ENCODE measurements at regions not wholly inside any gene's neighbourhood (a gene's known extent, or its start where the extent isn't known, plus 50 kb on each side); places are given as distances from the start of the nearest gene placed in this dataset.

GRCh38 chr1:218809625-218810024, 364.1 kb upstream of the LYPLAL1 start:
- DNase-seq (ENCODE audit: low read depth in 2 of 2, low spot score in 1 of 2): no peak

- no peak for DNase-seq (ENCODE audit: low read depth in 2 of 2, low spot score in 1 of 2)
Measured at GRCh38 chr1:218810306-218810705, 363.4 kb upstream of the LYPLAL1 start.

GRCh38 chr1:218811497-218811896, 362.2 kb upstream of the LYPLAL1 start:
- no peak for DNase-seq (ENCODE audit: low read depth in 2 of 2, low spot score in 1 of 2)

- no peak for DNase-seq (ENCODE audit: low read depth in 2 of 2, low spot score in 1 of 2)
Measured at GRCh38 chr1:218812360-218812759, 361.3 kb upstream of the LYPLAL1 start.

- no peak for DNase-seq (ENCODE audit: low read depth in 2 of 2, low spot score in 1 of 2)
Measured at GRCh38 chr1:218813237-218813636, 360.4 kb upstream of the LYPLAL1 start.

GRCh38 chr1:218815076-218815475, 358.6 kb upstream of the LYPLAL1 start:
- no peak for DNase-seq (ENCODE audit: low read depth in 2 of 2, low spot score in 1 of 2)

GRCh38 chr1:218817071-218817470, 356.6 kb upstream of the LYPLAL1 start:
- no peak for DNase-seq (ENCODE audit: low read depth in 2 of 2, low spot score in 1 of 2)

GRCh38 chr1:218817691-218818465, 355.8 kb upstream of the LYPLAL1 start:
- DNase-seq (ENCODE audit: low read depth in 2 of 2, low spot score in 1 of 2): no peak

- DNase-seq (ENCODE audit: low read depth in 2 of 2, low spot score in 1 of 2): no peak
Measured at GRCh38 chr1:218823291-218823900, 350.3 kb upstream of the LYPLAL1 start.

- no peak for DNase-seq (ENCODE audit: low read depth in 2 of 2, low spot score in 1 of 2)
Measured at GRCh38 chr1:218827486-218827885, 346.2 kb upstream of the LYPLAL1 start.

- DNase-seq (ENCODE audit: low read depth in 2 of 2, low spot score in 1 of 2): no peak
Measured at GRCh38 chr1:218828125-218828650, 345.5 kb upstream of the LYPLAL1 start.

- no peak for DNase-seq (ENCODE audit: low read depth in 2 of 2, low spot score in 1 of 2)
Measured at GRCh38 chr1:218829097-218829496, 344.6 kb upstream of the LYPLAL1 start.

- DNase-seq (ENCODE audit: low read depth in 2 of 2, low spot score in 1 of 2): no peak
Measured at GRCh38 chr1:218835609-218836008, 338.1 kb upstream of the LYPLAL1 start.

- DNase-seq (ENCODE audit: low read depth in 2 of 2, low spot score in 1 of 2): no peak
Measured at GRCh38 chr1:218836264-218836663, 337.4 kb upstream of the LYPLAL1 start.

GRCh38 chr1:218837051-218837450, 336.6 kb upstream of the LYPLAL1 start:
- no peak for DNase-seq (ENCODE audit: low read depth in 2 of 2, low spot score in 1 of 2)

GRCh38 chr1:218845589-218845988, 328.1 kb upstream of the LYPLAL1 start:
- DNase-seq (ENCODE audit: low read depth in 2 of 2, low spot score in 1 of 2): no peak

- no peak for DNase-seq (ENCODE audit: low read depth in 2 of 2, low spot score in 1 of 2)
Measured at GRCh38 chr1:218846181-218846580, 327.5 kb upstream of the LYPLAL1 start.

GRCh38 chr1:218847089-218847768, 326.4 kb upstream of the LYPLAL1 start:
- DNase-seq (ENCODE audit: low read depth in 2 of 2, low spot score in 1 of 2): no peak

- no peak for DNase-seq (ENCODE audit: low read depth in 2 of 2, low spot score in 1 of 2)
Measured at GRCh38 chr1:218848009-218848408, 325.7 kb upstream of the LYPLAL1 start.

GRCh38 chr1:218850367-218850766, 323.3 kb upstream of the LYPLAL1 start:
- no peak for DNase-seq (ENCODE audit: low read depth in 2 of 2, low spot score in 1 of 2)

GRCh38 chr1:218851586-218851985, 322.1 kb upstream of the LYPLAL1 start:
- DNase-seq (ENCODE audit: low read depth in 2 of 2, low spot score in 1 of 2): no peak

- no peak for DNase-seq (ENCODE audit: low read depth in 2 of 2, low spot score in 1 of 2)
Measured at GRCh38 chr1:218852527-218852926, 321.2 kb upstream of the LYPLAL1 start.

Data from stimulated activated CD8-positive, alpha-beta memory T cell treated with anti-CD3 and anti-CD28 coated beads, Interleukin-4, amount 100 ng/mL, for 4 hours (primary cell).